HG02970 (cell line): ENCODE measurements at regions not wholly inside any gene's neighbourhood (a gene's known extent, or its start where the extent isn't known, plus 50 kb on each side); places are given as distances from the start of the nearest gene placed in this dataset.
"Not testable (repeated sequence)": the region's sequence is repeated elsewhere in the genome, so short reads cannot be mapped to it uniquely, and the experiment has no call there.

Source experiments
- ATAC-seq: cut with Tn5 transposase; IDR thresholded peaks from one replicate; pipeline ENCODE4 v1.9.1; 2021; ENCODE audit warnings: mild to moderate bottlenecking, moderate library complexity, moderate number of reproducible peaks; ENCODE audit not compliant: unreplicated experiment, low FRiP score

DNA sequence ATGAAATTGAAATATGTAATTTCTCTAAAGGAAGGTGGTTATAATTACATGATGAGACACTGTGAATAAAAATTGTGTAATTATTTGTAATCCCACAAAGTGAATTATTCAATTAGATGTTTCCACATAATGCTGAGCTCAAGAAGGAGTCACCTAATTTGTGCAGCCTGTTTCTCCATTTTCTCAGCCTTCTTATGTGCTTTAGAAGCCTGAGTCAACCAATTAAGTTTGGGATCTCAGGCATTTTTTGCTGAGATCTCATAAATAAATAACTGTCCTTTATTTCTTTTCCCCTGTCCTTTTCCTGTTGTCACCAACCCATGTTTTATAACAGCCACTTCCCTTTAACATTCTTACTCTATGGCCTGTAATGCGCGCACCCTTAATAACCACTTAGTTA lies 506.5 kb upstream of the SEMA3D start:
- ATAC-seq = no peak

- ATAC-seq = no peak
These were observed 501.9 kb upstream of the SEMA3D start for GRCh38 chr7:85688712-85689111.

DNA sequence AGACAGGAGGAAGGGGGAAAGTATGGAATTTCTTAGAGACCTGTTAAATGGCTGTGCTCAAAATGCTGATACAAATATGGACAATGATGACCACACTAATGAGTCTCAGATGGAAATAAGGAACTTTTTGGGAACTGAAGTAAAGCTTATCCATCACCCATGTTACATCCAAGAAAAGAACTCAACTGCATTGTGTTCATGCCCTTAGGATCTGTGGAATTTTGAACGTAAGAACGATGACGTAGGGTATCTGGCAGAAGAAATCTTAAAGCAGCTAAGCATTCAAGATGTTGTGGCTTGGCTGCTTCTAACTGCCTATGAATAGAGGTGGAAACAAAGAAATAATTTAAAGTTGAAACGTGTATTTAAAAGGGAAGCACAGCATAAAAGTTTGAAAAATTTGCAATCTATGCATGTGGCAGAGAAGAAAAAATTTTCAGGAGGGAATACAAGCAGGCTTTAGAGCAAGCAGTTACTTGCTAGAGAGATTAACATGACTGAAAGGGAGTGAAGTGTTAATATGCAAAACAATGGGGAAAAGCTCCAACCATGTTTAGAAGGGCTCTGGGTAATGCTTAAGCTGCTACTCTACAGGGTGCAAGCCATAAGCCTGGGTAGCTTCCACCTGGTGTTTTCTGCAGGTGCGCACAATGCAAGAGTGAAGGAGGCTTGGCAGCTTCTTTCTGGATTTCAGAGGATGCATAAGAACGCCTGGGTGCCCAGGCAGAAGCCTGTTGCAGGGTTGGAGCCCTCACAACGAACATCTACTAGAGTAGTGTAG lies 499.7 kb upstream of the SEMA3D start:
- ATAC-seq = no peak

GRCh38 chr7:85685901-85686300 lies 499.0 kb upstream of the SEMA3D start:
- ATAC-seq = no peak

- ATAC-seq = no peak
These were observed 496.2 kb upstream of the SEMA3D start for GRCh38 chr7:85682833-85683620.

GRCh38 chr7:85681241-85681640 lies 494.4 kb upstream of the SEMA3D start:
- no peak for ATAC-seq

GRCh38 chr7:85675093-85675492 lies 488.2 kb upstream of the SEMA3D start:
- not testable (repeated sequence) for ATAC-seq

DNA sequence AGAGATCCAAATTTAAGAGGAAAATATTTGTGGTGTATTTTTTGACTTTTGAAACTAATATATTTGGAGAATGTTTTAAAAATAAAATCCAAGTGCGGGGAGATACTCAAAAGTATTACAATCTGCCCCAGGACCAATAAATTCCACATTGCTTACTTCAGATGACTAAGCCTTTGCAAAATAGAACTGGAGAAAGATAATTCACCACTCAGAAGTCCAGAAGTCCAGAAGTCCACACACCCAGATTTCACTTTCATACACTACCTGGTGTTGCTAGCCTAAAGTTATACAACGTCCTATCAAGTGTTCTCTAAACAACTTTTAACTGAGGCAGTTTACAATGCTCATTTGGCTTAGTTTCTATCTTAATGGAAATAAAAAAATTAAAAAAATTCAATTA lies 487.0 kb upstream of the SEMA3D start:
- ATAC-seq = no peak

- ATAC-seq = no peak
These were observed 482.4 kb upstream of the SEMA3D start for GRCh38 chr7:85669225-85669624.

- no peak for ATAC-seq
These were observed 477.5 kb upstream of the SEMA3D start for GRCh38 chr7:85664341-85664740.

- no peak for ATAC-seq
These were observed 472.5 kb upstream of the SEMA3D start for GRCh38 chr7:85659364-85659763.

DNA sequence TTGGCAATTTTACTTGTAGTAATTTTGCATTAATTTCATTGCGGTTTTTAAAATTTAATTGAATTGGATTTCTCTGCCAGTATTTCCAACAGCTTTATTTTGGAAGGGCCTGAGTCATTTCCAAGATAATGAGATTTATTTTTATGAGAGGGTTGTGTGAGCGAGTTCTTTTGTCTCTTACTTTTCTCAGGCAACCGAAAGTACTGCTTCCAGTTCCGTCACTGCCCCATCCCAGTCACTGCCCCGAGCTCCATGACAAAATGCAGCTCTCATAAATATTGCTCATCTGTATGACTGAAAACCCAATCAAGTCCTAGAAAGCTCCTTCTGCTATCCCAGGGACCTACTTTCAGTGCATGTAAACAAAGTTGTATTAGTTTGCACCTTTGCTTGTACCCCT lies 468.4 kb upstream of the SEMA3D start:
- ATAC-seq = no peak

DNA sequence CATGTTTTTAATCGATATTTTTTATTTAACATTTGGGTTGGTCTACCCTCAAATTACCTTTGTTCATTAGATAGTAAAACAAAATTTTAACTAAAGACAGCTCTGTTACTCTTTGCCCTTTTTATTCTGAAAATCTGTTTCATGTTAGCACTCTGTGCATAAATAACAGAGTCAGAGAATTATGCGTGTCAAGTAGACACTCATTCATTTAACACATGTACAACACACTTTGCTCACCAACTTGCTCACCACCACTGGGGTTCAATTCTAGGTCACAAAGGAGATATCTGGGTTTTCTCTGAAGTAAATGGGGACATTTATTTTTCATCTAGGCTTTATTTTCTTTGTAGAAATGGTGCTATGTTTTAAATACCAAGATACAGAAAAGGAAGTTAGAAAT lies 457.4 kb upstream of the SEMA3D start:
- no peak for ATAC-seq

- no peak for ATAC-seq
These were observed 454.5 kb upstream of the SEMA3D start for GRCh38 chr7:85641331-85641730.

DNA sequence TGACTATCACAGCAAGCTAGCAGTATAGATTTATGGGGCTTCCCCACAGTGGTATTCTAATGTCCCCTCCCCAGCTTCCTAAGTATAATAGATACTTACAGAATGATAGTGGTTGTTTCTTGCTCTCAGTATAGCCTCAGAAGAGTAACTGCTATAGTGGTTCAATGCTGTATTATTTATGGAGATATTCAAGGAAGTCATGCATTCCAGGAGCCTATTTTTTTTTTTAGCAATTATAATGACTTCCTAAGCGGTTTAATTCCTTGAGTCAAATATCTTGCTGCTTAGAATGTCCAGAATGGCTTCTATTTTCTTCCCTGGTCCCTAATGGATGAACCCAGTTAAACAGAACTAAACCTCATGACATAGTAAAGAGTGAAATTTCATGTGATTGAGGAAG lies 451.5 kb upstream of the SEMA3D start:
- no peak for ATAC-seq

- no peak for ATAC-seq
These were observed 448.1 kb upstream of the SEMA3D start for GRCh38 chr7:85634951-85635350.

- no peak for ATAC-seq
These were observed 444.2 kb upstream of the SEMA3D start for GRCh38 chr7:85630904-85631600.

GRCh38 chr7:85627791-85628586 lies 441.1 kb upstream of the SEMA3D start:
- no peak for ATAC-seq

DNA sequence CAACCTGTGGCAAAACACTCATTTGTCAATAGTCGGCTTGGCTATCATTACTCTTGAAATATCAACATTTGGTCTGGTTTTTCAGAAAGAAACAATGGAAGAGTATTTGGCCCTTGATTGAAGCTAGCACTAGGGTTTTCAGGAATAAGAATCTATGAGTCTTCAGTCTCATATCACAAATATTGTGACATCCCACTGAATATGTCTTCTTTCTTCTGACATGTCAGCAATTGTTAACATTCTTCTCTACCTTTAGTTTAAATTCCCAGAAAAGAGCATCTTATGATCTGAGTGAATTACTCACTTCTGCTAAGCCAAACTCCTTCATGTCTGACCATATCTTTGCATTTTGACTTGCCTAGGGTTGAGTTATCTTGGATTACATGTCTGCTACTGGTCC lies 435.2 kb upstream of the SEMA3D start:
- no peak for ATAC-seq

- ATAC-seq = no peak
These were observed 434.3 kb upstream of the SEMA3D start for GRCh38 chr7:85620936-85621685.
